NOMO-1 (cell line): ENCODE measurements at regions not wholly inside any gene's neighbourhood (a gene's known extent, or its start where the extent isn't known, plus 50 kb on each side); places are given as distances from the start of the nearest gene placed in this dataset.

Source experiments
- DNase-seq, 2 experiments: peaks; one replicate each; lab custom pipeline; 2025; ENCODE audit not compliant: unreplicated experiment in 2 of 2; lab: John Stamatoyannopoulos, UW

GRCh38 chr1:47572731-47573430 lies 135.0 kb downstream of the FOXD2 start:
- no peak for DNase-seq

GRCh38 chr1:47574451-47575165 lies 136.8 kb downstream of the FOXD2 start:
- no peak for DNase-seq

- DNase-seq, result no peak
These were observed 138.3 kb downstream of the FOXD2 start for GRCh38 chr1:47575855-47576757.

GRCh38 chr1:47576758-47577115 lies 138.9 kb downstream of the FOXD2 start:
- DNase-seq, result no peak

GRCh38 chr1:47577303-47578025 lies 139.6 kb downstream of the FOXD2 start:
- no peak for DNase-seq

GRCh38 chr1:47578026-47578720 lies 140.3 kb downstream of the FOXD2 start:
- DNase-seq, result no peak

- DNase-seq, result no peak
These were observed 141.0 kb downstream of the FOXD2 start for GRCh38 chr1:47578721-47579419.

GRCh38 chr1:47579809-47580208 lies 142.0 kb downstream of the FOXD2 start:
- no peak for DNase-seq

GRCh38 chr1:47580451-47580995 lies 142.7 kb downstream of the FOXD2 start:
- DNase-seq, result no peak

- DNase-seq, result no peak
These were observed 145.2 kb downstream of the FOXD2 start for GRCh38 chr1:47582891-47583608.

- no peak for DNase-seq
These were observed 146.4 kb downstream of the FOXD2 start for GRCh38 chr1:47584249-47584648.

- no peak for DNase-seq
These were observed 147.5 kb downstream of the FOXD2 start for GRCh38 chr1:47585141-47585902.

- no peak for DNase-seq
These were observed 150.2 kb downstream of the FOXD2 start for GRCh38 chr1:47587891-47588582.

- no peak for DNase-seq
These were observed 152.8 kb downstream of the FOXD2 start for GRCh38 chr1:47590523-47591225.

- DNase-seq, result no peak
These were observed 154.0 kb downstream of the FOXD2 start for GRCh38 chr1:47591801-47592200.

- no peak for DNase-seq
These were observed 154.6 kb downstream of the FOXD2 start for GRCh38 chr1:47592296-47593012.
